ENCODE measurements at regions not wholly inside any gene's neighbourhood (a gene's known extent, or its start where the extent isn't known, plus 50 kb on each side); places are given as distances from the start of the nearest gene placed in this dataset.

DNA sequence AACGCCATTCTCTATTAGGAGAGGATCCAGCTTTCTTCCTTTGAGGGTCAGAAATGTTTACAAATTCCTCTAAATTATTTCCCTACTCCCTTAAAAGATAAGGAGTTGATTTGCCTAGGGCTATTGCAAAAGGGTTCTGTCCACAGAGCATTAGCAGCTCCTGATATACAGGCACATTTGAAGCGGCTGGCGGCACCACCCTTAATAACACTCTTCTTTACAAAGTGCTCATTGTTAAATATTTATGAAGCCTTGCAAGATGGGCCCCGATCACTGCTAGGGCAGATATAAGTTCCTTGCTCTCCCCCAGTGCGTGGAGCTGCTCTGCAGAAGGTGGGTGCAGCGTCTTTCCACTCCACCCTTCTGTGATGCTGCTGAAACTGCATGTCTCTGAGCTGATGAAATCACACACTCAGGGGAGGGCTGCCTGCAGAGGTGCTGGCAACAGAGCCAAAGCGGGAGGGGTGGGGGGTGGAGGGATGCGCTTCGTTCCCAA lies 116.7 kb upstream of the NTM start:
- peaks cover 3% of the 10 kb centered on the region for H3K36me3 Mint-ChIP-seq
- peak overlapping the region; percentile 32 for H3K4me3 Mint-ChIP-seq
- no peaks in the 10 kb centered on the region for H3K9me3 Mint-ChIP-seq
- peaks cover 16% of the 10 kb centered on the region for H3K4me1 Mint-ChIP-seq (ENCODE audit: unreplicated experiment)
- peaks cover 66% of the 10 kb centered on the region for H3K27me3 Mint-ChIP-seq
- DNase-seq (ENCODE audit: extremely low spot score, unreplicated experiment): no peak
- TF ChIP-seq CTCF (conservative IDR thresholded peaks at IDR 0.05): no peak
- no peak overlapping the region for H3K27ac Mint-ChIP-seq

DNA sequence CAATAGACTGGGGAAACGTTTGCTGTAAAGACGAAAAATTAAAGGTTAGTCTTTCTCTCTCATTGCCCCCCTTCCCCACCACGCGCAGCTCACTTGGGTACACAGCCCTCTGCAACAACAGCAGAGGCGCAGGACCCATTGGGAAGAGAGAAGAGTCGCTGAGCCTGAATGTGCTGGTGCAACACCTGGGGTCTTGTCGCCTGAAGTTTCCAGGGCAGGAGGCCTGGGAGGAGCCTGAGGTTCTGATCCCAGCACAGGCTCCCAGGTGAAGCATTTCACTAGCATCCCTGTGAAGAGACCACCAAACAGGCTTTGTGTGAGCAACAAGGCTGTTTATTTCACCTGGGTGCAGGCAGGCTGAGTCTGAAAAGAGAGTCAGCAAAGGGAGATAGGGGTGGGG lies 116.2 kb upstream of the NTM start:
- Mint-ChIP-seq H3K27me3 (peaks cover 63% of the 10 kb centered on the region), H3K4me3 (no peak overlapping the region), H3K27ac (no peak overlapping the region), H3K4me1 (ENCODE audit: unreplicated experiment) (peaks cover 16% of the 10 kb centered on the region), H3K9me3 (no peaks in the 10 kb centered on the region), H3K36me3 (peaks cover 3% of the 10 kb centered on the region)
- no peak for TF ChIP-seq CTCF (conservative IDR thresholded peaks at IDR 0.05)
- DNase-seq (ENCODE audit: extremely low spot score, unreplicated experiment): no peak

DNA sequence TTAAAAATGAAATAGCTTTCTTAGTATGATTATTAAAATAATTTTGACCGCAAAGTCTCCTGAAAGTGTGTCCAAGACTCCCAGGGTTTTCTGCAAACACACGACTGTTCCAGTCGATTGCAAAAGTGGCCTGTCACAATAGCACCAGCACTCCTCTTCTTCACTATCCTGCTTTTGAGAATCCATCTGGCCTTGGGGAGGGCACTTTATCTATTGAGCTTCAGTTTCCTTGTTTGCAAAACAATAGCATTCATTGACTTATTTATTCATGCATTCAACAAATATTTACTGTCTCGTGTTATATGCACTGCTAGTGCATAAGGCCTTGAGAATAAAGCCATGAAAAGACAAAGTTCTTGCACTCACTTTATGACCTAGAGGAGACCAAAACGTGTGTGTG lies 96.2 kb upstream of the NTM start:
- Mint-ChIP-seq H3K27me3 (peaks cover 4% of the 10 kb centered on the region), H3K9me3 (peaks cover 18% of the 10 kb centered on the region), H3K27ac (no peak overlapping the region), H3K36me3 (no peaks in the 10 kb centered on the region), H3K4me3 (no peak overlapping the region), H3K4me1 (ENCODE audit: unreplicated experiment) (no peaks in the 10 kb centered on the region)
- DNase-seq (ENCODE audit: extremely low spot score, unreplicated experiment): no peak
- TF ChIP-seq CTCF (conservative IDR thresholded peaks at IDR 0.05): no peak

- DNase-seq (ENCODE audit: extremely low spot score, unreplicated experiment): no peak
- TF ChIP-seq CTCF (conservative IDR thresholded peaks at IDR 0.05): no peak
- Mint-ChIP-seq H3K4me3 (no peak overlapping the region), H3K27ac (no peak overlapping the region), H3K9me3 (peaks cover 22% of the 10 kb centered on the region), H3K27me3 (peaks cover 4% of the 10 kb centered on the region), H3K36me3 (no peaks in the 10 kb centered on the region), H3K4me1 (ENCODE audit: unreplicated experiment) (no peaks in the 10 kb centered on the region)
These were observed 94.8 kb upstream of the NTM start for GRCh38 chr11:131275580-131275979.

- Mint-ChIP-seq H3K4me1 (ENCODE audit: unreplicated experiment) (no peaks in the 10 kb centered on the region), H3K27ac (no peak overlapping the region), H3K4me3 (no peak overlapping the region), H3K9me3 (peaks cover 4% of the 10 kb centered on the region), H3K36me3 (no peaks in the 10 kb centered on the region), H3K27me3 (no peaks in the 10 kb centered on the region)
- TF ChIP-seq CTCF (conservative IDR thresholded peaks at IDR 0.05): no peak
- no peak for DNase-seq (ENCODE audit: extremely low spot score, unreplicated experiment)
These were observed 91.9 kb upstream of the NTM start for GRCh38 chr11:131278472-131278871.
